GM18861 (cell line): ENCODE measurements at regions not wholly inside any gene's neighbourhood (a gene's known extent, or its start where the extent isn't known, plus 50 kb on each side); places are given as distances from the start of the nearest gene placed in this dataset.

Experiments used
- ATAC-seq: cut with Tn5 transposase; IDR thresholded peaks from one replicate; pipeline ENCODE4 v1.9.1; 2021; ENCODE audit not compliant: unreplicated experiment

DNA sequence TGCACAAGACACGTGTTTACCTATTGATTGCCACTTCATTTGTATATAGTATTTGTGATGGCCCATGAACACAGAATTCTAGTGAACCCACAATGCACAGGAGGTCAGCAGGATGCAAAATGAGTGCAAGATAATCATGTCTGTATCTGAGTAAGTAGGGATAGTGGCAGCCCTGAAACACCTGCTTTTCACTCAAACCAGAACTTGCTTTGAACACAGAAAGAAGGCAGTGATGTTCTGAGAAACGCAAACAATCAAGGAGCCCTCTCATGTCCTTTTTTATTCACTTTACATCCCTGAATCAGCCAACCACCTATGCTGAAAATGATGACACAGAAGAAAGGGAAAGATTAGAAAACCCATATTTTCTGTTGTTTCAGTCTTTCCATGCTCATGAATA, 170.4 kb upstream of the AVPR1A start:
- ATAC-seq = no peak

- no peak for ATAC-seq
Measured at GRCh38 chr12:63319936-63320633, 169.1 kb upstream of the AVPR1A start.

DNA sequence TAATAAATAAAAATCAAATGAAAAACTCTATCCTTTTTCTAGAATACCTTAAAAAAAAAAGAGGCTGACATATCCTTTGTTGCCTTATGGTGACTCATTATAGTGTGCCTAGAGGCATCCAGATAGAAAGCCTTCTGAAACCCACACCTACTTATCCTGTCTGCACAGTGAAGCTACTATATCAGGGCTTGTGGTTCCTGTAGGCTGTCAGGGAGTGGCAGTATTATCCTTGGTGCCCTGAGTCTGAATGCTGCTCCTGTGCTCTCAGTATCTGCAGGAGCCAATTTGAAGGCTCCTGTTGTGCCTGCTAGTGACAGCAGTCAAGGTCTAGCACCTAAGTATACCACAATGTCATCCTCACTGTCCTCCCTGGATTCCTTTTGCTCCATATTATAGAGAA, 168.4 kb upstream of the AVPR1A start:
- peak; percentile 73 for ATAC-seq

DNA sequence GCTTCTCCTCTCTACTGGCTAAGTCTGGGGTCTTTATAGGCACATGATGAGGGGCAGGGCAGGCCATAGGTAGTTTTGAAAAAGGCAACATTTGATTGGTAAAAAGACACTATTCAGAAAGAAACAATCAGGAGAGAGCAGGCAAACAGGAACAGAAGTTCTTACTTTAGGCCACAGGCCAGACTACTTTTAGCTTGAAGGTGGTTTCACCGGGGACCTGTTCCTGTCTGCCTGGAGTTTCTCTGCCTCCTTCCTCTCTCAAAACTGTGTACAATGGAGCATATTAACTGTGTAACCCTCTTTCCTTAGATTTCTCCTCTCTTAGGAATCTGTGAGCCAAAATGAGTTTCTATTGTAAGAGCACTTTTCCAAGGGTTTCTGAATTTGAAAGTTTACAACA, 167.9 kb upstream of the AVPR1A start:
- ATAC-seq = no peak

- ATAC-seq = no peak
Measured at GRCh38 chr12:63318313-63318712, 167.3 kb upstream of the AVPR1A start.

GRCh38 chr12:63317880-63318279, 166.9 kb upstream of the AVPR1A start:
- no peak for ATAC-seq

DNA sequence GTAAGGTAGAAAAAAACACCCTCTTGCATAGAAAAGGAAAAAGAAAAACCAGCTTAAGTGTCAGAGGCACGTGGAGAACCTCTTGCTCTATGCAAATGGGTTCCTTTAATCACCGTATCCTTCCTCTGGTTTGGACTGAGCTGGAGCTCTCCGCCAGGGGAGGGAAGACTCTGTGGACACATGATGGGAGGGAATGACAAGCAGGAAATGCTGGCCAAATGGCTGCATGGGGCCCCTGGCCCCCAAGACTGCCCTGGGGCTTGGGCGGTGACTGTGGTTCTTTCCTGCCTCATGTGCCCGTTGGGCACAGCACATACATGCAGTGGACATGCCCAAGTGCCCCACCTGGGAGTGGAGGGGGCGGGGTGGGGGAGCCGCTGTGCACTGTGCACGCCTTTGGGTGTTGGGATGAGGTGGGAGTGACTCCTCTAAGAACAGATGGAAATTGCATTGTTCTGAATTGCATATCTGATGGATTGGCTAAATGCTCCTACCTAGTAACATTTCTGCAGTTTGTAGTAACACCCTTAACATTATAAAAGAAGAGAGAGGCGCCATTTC, 166.4 kb upstream of the AVPR1A start:
- no peak for ATAC-seq

GRCh38 chr12:63313139-63313538, 162.1 kb upstream of the AVPR1A start:
- ATAC-seq = peak; percentile 98

DNA sequence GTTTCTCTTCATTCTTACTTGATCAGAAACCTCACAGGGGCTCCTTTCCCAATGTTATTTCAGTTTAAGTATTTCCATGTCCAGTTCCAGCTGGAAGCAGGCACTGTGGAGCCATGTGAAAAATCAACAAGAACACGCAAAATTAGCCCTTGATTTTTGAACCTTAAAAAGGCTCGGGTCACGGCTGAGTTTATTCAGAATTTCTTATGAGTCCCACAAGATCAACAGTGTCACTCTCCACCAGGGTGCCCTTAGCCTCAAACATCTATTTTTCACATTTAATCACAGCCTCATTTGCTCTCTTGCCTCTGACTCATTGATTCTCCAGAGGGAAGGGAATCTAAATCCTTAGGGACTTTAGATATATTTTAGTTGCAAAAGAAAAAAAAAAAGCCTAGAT, 157.7 kb upstream of the AVPR1A start:
- no peak for ATAC-seq

DNA sequence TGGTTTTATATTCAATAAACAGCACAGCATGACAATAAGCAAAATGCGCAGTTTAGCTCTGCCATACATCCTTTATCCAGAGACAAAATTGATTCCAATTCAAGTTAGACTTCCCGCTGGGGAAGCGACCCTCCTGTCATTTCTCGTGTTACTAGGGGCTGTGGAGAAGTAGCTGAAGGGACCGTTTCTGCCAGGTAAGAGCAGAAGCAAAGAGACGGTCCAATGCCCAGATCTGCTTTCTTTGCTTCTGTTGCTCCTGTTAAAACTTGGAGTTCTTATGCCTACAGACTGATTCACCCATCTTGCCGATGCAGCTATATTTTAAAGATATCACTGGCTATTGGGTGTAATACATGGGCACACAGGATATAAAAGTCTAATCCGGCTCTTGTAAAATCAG, 156.8 kb upstream of the AVPR1A start:
- ATAC-seq = no peak

GRCh38 chr12:63305901-63306875, 155.2 kb upstream of the AVPR1A start:
- peak; percentile 37 for ATAC-seq

GRCh38 chr12:63304887-63305316, 153.9 kb upstream of the AVPR1A start:
- peak; percentile 34 for ATAC-seq

- peak; percentile 9 for ATAC-seq
Measured at GRCh38 chr12:63302941-63303536, 152.0 kb upstream of the AVPR1A start.

DNA sequence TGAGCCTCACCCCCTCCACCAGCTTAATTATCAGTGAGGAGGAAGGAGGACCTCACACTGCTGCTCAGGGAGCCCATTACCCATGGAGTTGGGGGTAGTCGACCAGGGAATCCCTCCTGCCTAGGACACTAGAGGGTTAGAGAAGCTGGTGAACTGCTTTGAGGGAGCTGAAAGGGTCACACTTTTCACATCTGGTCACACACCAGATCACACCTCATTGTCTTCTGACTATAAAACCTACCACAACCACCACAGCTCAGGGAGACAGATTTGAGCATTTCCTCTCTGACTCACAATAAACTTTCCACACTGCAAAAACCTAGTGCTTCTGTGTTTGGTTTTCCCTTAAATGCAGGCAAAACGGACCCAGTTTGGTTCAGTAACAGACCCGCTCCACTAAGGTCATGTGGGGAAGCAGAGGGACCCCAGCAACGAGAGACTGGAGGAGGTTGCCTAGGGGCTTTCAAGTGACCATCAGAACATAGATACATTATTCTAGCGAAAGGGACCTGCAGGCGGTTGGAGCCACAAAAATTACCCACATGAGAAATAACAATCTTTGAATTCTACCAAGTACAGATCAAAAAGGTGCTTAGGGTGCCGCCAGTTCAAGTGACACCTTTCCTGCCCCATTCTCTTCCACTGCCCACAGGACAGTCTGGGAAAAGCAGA, 151.4 kb upstream of the AVPR1A start:
- ATAC-seq = peak; percentile 78

GRCh38 chr12:63301311-63301710, 150.3 kb upstream of the AVPR1A start:
- no peak for ATAC-seq

- ATAC-seq = no peak
Measured at GRCh38 chr12:63298386-63298930, 147.5 kb upstream of the AVPR1A start.

- peak; percentile 97 for ATAC-seq
Measured at GRCh38 chr12:63294327-63294632, 143.3 kb upstream of the AVPR1A start.

DNA sequence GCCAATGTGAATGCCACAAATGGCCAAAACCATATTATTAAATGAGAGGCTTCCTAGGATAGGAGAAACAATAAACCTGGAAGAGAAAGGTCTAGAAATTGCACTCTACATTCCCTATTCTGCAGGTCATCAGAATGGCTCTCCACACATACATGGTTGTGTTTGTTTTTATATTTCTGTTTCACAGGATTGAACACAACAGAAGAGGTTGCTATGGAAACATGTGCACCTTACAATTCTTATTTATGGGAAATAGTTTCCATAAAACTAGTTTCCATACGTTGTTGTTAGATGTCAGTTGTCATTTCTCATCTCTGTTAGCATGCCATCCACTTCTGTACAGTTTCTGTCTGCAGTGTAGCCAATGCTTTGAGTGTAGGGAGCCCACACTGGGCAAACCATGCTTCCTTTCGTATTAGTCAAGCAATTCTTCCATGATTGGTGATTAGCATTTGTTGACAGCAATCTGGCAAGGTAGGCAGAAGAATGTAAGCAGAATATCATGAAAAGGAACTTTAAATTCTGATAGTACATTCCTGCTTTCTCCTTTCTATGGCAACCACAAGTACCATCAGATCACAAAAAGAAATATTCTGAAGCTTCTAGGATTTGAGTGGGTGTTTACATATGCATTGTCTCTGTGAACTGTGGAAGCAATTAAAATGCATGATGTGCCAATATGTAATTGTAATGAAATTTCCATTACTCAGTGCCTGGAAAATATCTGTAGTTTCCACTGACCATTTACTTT, 141.6 kb upstream of the AVPR1A start:
- ATAC-seq = no peak

- peak; percentile 85 for ATAC-seq
Measured at GRCh38 chr12:63276537-63277365, 125.8 kb upstream of the AVPR1A start.
